Ureter (tissue), 1 donor: ENCODE measurements at regions not wholly inside any gene's neighbourhood (a gene's known extent, or its start where the extent isn't known, plus 50 kb on each side); places are given as distances from the start of the nearest gene placed in this dataset.
"Not testable (repeated sequence)": the region's sequence is repeated elsewhere in the genome, so short reads cannot be mapped to it uniquely, and the experiment has no call there.

Source experiments
- DNase-seq: peaks from one replicate; pipeline ENCODE4 v3.0.0-alpha.2; 2020; ENCODE audit warnings: low spot score
- donor health status: DM: yes; HTN: yes; CAD: no.

- no peak for DNase-seq
These were observed 156.4 kb upstream of the CARMIL1 start for GRCh38 chr6:25122622-25123237.

DNA sequence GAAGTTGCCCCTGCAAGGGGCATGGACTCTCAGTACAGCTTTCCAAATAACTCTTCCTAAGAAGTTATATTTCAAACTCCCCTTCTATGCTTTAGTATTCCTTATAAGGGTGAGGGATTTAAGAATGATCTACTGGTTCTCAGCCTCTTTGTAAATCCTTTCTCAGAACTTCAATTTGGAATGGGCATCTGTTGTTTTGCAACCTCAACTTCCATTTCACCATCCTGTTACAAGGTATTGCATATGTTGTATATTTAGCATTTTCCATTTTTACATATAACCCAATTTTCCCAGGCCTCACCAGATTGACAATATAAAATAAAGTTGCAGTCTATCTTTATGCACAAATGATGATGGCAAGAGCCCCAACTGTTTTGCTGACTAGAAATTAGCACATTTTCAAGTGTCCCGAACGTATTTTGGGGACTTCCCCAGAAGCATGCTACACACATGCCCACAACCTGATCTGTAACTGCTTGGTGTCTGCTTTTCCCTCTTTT is 154.9 kb upstream of the CARMIL1 start:
- no peak for DNase-seq

DNA sequence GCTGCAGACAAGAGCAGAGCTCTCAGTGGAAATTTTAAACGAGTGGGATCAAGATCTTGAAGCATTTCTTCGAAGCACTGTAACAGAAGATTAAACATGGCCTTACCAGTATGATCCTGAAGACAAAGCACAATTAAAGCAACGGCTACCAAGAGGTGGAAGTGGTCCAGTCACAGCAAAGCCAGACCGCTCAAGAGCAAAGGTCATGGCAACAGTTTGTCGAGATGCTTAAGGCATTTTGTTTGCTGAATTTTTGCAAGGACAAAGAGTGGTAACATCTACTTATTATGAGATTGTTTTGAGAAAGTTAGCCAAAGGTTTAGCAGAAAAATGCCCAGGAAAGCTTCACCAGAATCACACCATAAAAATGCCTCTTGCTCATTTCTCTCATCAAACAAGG is 153.4 kb upstream of the CARMIL1 start:
- DNase-seq, result no peak

DNA sequence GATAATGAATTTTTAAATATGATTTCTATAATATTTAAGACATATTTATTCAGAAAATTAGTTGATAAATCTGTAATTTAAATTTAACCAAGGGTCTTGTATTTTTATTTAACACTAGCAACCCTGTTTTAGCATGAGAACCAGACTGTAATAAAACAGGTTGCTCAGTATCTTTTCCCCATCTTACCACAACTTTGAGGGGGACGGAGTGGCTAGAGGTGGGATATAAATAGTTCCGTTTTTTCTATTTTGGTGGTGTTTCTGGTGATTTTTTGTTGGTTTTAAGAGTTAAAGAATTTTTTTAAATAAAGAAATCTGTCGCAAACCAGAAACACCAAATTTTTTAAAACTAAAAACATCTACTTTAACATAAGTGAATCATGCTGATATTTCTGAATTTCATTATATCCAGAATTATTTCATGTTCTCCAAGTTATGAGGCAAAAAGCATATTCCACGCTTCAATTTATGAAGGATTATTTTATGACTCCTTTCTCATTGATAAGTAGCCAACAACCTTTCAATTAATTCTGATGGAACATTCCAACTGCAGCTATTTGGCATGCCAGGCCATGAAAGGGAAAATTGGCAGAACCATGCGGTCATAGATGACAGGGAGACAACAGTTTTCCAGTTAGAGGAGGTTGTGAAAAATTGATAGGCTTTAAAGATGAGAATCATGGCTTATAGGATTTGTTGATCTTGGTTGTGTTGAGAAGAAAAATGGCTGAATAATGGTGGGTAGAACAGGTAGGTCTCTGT is 151.9 kb upstream of the CARMIL1 start:
- DNase-seq, result no peak

GRCh38 chr6:25130518-25130917 is 148.7 kb upstream of the CARMIL1 start:
- DNase-seq, result no peak

- DNase-seq, result no peak
These were observed 146.2 kb upstream of the CARMIL1 start for GRCh38 chr6:25132934-25133333.

DNA sequence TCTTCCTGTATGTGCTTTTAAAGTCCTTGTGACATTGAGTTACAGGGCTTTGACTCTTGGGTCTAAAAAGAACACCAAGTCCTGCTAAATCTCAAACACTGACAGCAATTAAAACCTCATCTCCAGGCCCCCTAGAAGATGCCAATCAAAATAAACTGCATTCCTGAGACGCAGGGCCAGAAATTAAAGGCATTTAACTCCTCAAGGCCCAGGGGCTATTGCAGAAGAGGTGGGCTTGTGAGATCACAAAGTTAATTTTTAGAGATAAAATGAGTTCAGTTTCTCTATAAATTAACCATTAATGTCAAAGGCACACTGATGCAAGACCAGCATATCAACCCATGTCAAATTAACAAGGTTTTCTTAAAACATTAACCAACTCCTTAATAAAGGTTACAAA is 145.6 kb upstream of the CARMIL1 start:
- no peak for DNase-seq

DNA sequence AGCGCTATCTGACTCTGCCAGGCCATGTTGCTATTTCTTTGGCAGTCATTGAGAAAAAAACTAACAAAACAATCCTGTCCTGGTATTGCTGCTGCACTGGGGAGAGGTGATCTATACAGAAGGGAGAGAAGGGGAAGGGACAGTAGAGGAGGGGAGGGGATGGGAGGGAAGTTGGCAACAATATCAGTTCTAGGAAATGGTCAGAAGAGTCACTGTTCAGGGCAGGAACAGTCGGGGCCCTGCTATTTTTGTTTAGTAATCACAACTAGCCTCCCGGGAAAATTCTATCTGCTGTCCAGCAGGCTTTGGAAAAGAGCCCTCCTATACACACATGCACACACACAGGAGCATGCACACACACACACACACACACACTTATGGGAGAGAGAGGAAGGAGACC is 142.3 kb upstream of the CARMIL1 start:
- DNase-seq, result no peak

DNA sequence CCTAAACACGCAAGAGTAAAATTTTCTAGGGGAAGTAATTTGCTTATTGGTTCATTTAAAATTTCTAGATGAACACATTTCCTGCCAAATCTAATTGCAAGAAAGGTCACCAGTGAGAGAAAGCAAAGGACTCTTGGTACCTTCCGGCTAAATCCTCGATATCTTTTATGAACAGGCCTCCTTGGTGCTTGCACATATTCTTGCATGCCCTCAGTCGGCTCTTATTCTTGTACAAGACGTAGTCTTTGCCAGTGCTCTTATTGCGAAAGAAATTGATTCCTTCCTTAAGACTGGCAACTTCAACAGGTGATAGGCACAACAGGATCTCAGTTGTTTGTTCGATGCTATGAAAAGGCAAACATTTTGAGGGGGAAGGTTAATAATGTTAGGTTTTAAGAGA is 141.7 kb upstream of the CARMIL1 start:
- no peak for DNase-seq

DNA sequence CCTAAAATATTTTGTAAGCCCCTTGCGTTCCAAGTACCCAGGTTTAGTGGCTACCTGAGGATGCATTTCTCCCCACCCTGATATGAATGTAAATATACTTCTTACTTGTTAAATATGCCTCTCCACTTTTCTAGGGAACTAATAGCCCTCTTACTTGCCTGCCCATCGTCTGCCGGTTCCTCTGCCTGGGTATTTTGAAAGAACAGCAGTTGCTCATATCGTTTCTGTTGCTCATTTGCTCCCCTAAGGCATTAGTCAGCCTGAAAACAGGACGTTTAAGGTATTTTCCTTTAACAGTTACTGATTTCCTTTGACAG is 141.3 kb upstream of the CARMIL1 start:
- DNase-seq, result no peak

GRCh38 chr6:25138233-25138933 is 140.8 kb upstream of the CARMIL1 start:
- DNase-seq, result peak; percentile 64

DNA sequence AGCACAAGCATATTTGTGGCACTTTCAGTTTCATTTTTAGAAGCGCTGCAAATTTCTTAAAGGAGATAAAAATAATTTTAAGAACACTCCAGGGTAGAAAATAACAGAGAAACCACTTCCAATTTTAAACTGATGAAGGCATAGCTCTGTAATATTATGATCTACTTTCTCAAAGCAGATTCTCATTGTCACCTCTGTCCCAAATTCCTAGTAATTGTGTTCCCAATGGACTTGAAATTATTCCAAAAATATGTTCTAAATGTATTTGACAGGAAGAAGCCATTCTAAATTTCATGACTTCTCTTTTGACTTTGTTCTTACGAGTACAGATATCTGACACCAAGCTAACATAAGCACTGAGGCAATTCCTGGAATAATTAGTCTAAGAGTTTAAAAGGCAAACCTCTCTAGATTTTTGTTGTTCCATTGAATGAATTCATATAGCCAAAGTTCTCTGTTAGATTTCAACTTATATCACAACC is 140.2 kb upstream of the CARMIL1 start:
- DNase-seq, result no peak

DNA sequence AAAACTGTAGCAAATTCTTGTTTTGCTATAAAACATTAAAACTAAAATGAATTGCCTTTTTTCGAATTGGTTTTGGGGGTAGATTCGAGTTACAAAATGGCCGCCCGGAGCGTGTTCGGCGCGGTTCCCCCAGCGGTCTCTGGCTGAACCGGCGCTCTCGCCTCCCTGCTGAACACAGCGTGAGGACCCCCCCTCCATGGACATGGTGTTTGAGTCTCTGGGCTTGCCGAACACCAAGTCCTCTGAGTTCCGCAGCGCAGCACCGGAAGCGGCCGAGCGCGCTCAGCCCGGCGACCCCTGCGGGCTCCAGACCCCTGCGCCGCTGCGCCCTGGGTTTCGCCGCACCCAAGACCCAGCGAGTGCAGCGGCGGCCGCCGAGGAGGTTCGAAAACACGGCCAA is 139.6 kb upstream of the CARMIL1 start:
- DNase-seq, result not testable (repeated sequence)

- no peak for DNase-seq
These were observed 136.7 kb upstream of the CARMIL1 start for GRCh38 chr6:25142506-25142905.

GRCh38 chr6:25144919-25145318 is 134.3 kb upstream of the CARMIL1 start:
- no peak for DNase-seq

DNA sequence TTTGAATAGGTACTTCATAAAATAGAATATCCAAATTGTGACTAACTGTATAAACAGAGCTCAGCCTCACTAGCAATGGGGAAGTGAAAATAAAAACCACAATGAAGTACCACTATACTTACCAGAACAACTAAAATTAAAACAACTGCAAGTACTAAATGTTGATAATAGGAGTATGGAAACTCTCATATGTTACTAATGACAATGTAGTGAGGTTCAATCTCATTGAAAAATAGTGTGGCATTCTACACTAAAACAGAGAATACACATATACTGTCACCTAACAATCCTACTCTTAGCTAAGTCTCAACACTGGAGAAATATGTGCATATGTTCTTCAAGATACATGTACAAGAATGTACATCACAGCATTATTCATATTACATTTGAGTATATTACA is 132.0 kb upstream of the CARMIL1 start:
- no peak for DNase-seq

GRCh38 chr6:25150031-25150430 is 129.1 kb upstream of the CARMIL1 start:
- no peak for DNase-seq

DNA sequence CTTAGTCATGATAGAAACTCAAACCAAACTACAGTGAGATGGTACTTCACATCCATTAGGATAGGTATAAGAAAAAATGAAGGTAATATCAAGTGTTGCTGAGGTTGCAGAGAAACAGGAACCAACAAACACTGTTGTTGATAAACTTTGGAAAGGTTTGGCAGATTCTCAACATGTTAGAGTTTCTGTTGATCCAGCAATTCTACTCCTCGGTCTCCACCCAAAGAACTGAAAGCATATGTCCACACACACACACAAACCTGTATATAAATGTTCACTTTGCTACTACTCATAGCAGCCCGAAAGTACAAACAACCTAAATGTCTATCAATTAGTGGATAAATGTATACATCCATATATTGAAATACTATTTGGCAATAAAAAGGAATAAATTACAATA is 128.3 kb upstream of the CARMIL1 start:
- DNase-seq, result no peak

DNA sequence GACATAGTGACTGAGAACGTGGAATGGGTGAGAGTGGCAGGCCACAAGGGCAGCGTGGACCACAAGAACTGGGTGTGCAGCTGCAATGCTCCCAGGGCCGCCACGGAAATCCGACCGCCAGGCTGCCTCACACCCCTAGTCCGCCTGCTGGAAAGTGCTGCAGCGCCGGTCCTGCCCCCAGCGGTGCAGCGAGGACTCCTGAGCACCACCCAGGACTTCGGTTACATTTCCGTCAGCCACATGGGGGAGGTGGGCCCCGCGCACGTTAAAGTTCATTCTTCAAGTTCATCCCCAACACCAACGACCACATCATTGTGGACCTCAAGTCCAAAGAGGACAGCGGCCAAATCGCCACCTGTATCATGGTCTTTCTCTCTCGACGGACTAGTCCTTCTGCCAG is 126.1 kb upstream of the CARMIL1 start:
- no peak for DNase-seq

- DNase-seq, result no peak
These were observed 125.1 kb upstream of the CARMIL1 start for GRCh38 chr6:25154034-25154596.

- DNase-seq, result no peak
These were observed 124.0 kb upstream of the CARMIL1 start for GRCh38 chr6:25155211-25155610.

GRCh38 chr6:25156123-25156522 is 123.1 kb upstream of the CARMIL1 start:
- DNase-seq, result no peak

DNA sequence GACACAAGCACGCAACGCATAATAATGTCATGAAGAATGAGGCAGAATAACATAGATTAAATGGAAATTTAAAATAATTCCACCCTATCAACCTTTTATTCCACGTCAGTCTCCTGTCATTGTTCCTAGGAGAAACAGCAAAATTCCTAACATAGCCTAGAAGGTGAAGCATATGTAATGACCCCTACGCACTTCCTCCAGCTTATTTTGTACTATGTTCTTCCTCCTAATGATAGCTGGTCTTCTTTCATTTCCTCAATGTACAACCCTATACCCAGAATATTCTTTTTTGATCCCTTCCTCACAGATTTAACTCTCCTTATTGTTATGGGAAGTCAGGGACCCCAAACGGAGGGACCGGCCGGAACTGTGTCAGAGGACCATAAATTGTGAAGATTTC is 122.0 kb upstream of the CARMIL1 start:
- no peak for DNase-seq
